ENCODE measurements at regions not wholly inside any gene's neighbourhood (a gene's known extent, or its start where the extent isn't known, plus 50 kb on each side); places are given as distances from the start of the nearest gene placed in this dataset.

GRCh38 chr1:178645157-178645807, 79.8 kb upstream of the RALGPS2 start:
- no peak overlapping the region for H3K4me3 ChIP-seq (replicated peaks; ENCODE audit: low read depth, low read length)
- TF ChIP-seq, protein P1, sequence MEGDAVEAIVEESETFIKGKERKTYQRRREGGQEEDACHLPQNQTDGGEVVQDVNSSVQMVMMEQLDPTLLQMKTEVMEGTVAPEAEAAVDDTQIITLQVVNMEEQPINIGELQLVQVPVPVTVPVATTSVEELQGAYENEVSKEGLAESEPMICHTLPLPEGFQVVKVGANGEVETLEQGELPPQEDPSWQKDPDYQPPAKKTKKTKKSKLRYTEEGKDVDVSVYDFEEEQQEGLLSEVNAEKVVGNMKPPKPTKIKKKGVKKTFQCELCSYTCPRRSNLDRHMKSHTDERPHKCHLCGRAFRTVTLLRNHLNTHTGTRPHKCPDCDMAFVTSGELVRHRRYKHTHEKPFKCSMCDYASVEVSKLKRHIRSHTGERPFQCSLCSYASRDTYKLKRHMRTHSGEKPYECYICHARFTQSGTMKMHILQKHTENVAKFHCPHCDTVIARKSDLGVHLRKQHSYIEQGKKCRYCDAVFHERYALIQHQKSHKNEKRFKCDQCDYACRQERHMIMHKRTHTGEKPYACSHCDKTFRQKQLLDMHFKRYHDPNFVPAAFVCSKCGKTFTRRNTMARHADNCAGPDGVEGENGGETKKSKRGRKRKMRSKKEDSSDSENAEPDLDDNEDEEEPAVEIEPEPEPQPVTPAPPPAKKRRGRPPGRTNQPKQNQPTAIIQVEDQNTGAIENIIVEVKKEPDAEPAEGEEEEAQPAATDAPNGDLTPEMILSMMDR (IDR thresholded peaks at IDR 0.05; ENCODE audit: low read depth, low read length, missing control alignments) = no peak

DNA sequence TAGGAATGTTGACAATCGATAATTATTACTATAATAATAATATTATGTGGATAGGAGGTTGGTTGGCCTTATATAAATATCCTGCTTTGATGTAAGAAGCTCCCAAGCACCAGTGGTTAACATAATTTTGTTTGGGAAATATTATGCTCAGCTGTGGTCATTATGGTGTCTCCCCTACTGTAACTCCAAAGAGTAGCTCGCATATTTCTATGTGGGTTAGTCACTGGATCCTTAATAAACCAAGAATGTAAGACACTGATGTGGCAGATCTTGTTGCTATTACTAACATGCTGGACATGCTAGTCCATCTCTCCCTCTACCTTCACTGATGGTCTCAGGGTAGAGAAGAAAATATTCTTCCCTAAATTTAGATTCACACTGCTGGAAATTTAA, 79.2 kb upstream of the RALGPS2 start:
- H3K4me3 ChIP-seq (replicated peaks; ENCODE audit: low read depth, low read length) = no peak overlapping the region
- DNase-seq (ENCODE audit: extremely low read depth, low read depth) = no peak
- TF ChIP-seq, protein P1 (IDR thresholded peaks at IDR 0.05; ENCODE audit: low read depth, low read length, missing control alignments) = no peak

More at GRCh38 chr1:178645157-178645807, 79.8 kb upstream of the RALGPS2 start:
- DNase-seq (ENCODE audit: extremely low read depth, low read depth) = no peak

GRCh38 chr1:178646821-178647220, 78.2 kb upstream of the RALGPS2 start:
- DNase-seq (ENCODE audit: extremely low read depth, low read depth) = no peak
- no peak overlapping the region for H3K4me3 ChIP-seq (replicated peaks; ENCODE audit: low read depth, low read length)
- TF ChIP-seq, protein P1 (IDR thresholded peaks at IDR 0.05; ENCODE audit: low read depth, low read length, missing control alignments) = no peak

DNA sequence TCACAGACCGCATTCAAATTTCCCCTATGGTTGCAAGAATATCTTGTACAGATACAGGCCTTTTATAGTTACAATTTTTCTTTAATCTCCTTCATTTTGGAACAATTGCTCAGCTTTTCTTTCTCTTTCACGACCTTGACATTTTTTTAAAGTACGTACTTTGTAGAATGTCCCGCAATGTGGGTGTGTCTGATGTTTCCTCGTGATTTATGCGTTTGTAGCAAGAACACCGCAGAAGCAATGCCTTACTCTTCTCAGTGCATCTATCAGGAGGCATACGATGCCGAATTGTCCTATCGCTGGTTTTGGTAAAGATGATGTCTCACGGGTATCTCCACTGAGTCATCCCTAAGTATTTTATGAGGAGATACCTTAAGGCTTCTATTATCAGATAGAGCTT, 76.9 kb upstream of the RALGPS2 start:
- DNase-seq (ENCODE audit: extremely low read depth, low read depth) = no peak
- no peak overlapping the region for H3K4me3 ChIP-seq (replicated peaks; ENCODE audit: low read depth, low read length)
- TF ChIP-seq, protein P1 (IDR thresholded peaks at IDR 0.05; ENCODE audit: low read depth, low read length, missing control alignments) = no peak

GRCh38 chr1:178649582-178650350, 75.3 kb upstream of the RALGPS2 start:
- H3K4me3 ChIP-seq (replicated peaks; ENCODE audit: low read depth, low read length) = no peak overlapping the region
- TF ChIP-seq, protein P1 (IDR thresholded peaks at IDR 0.05; ENCODE audit: low read depth, low read length, missing control alignments) = no peak
- no peak for DNase-seq (ENCODE audit: extremely low read depth, low read depth)

- TF ChIP-seq, protein P1 (IDR thresholded peaks at IDR 0.05; ENCODE audit: low read depth, low read length, missing control alignments) = no peak
- DNase-seq (ENCODE audit: extremely low read depth, low read depth) = peak; percentile 52
- no peak overlapping the region for H3K4me3 ChIP-seq (replicated peaks; ENCODE audit: low read depth, low read length)
These were observed 74.0 kb upstream of the RALGPS2 start for GRCh38 chr1:178650934-178651511.
